ENCODE measurements at regions not wholly inside any gene's neighbourhood (a gene's known extent, or its start where the extent isn't known, plus 50 kb on each side); places are given as distances from the start of the nearest gene placed in this dataset.

GRCh38 chr13:107736731-107737130 is 478.6 kb downstream of the LIG4 start:
- TF ChIP-seq CTCF (IDR thresholded peaks at IDR 0.05; ENCODE audit: extremely low read depth in 1 of 2, insufficient read depth in 1 of 2, low read depth in 1 of 2, low read length in 2 of 2) (no peak), POLR2AphosphoS5 (IDR thresholded peaks at IDR 0.05; ENCODE audit: insufficient read depth, low read depth, low read length) (no peak)
